H9 (cell line): ENCODE measurements at regions not wholly inside any gene's neighbourhood (a gene's known extent, or its start where the extent isn't known, plus 50 kb on each side); places are given as distances from the start of the nearest gene placed in this dataset.

ENCODE experiments used
- DNase-seq: peaks from one replicate; pipeline ENCODE4 v3.0.0-alpha.2; 2017
- H2AFZ ChIP-seq: one replicate; pipeline ENCODE4 v1.6.1; 2013; ENCODE audit warnings: mild to moderate bottlenecking, low read length, control low read depth, moderate library complexity
- H2AK5ac ChIP-seq: 2 replicates; pipeline ENCODE4 v1.6.1; 2013; ENCODE audit warnings: low read length, control low read depth, mixed read lengths; ENCODE audit not compliant: insufficient read length
- H2BK120ac ChIP-seq: one replicate; pipeline ENCODE4 v1.6.1; 2013; ENCODE audit warnings: low read depth, mild to moderate bottlenecking, low read length, control low read depth, inconsistent platforms; ENCODE audit not compliant: poor library complexity, severe bottlenecking
- H2BK12ac ChIP-seq: 2 replicates; pipeline ENCODE4 v1.6.1; 2013; ENCODE audit warnings: low read length, control low read depth, mixed read lengths, low read depth; ENCODE audit not compliant: insufficient read length
- H2BK15ac ChIP-seq: 2 replicates; pipeline ENCODE4 v1.6.1; 2013; ENCODE audit warnings: low read depth, low read length, control low read depth
- H2BK20ac ChIP-seq: one replicate; pipeline ENCODE4 v1.6.1; 2013; ENCODE audit warnings: low read depth, mild to moderate bottlenecking, low read length, control low read depth, inconsistent platforms; ENCODE audit not compliant: poor library complexity, severe bottlenecking
- H2BK5ac ChIP-seq: 2 replicates; pipeline ENCODE4 v1.6.1; 2013; ENCODE audit warnings: low read length, control low read depth, mixed read lengths; ENCODE audit not compliant: insufficient read length
- H3K14ac ChIP-seq: 2 replicates; pipeline ENCODE4 v1.6.1; 2013; ENCODE audit warnings: low read length, control low read depth; ENCODE audit not compliant: insufficient read depth
- H3K18ac ChIP-seq: 2 replicates; pipeline ENCODE4 v1.6.1; 2013; ENCODE audit warnings: low read depth, mild to moderate bottlenecking, mixed read lengths, low read length, control low read depth; ENCODE audit not compliant: insufficient read length
- H3K23ac ChIP-seq: 2 replicates; pipeline ENCODE4 v1.6.1; 2013; ENCODE audit warnings: low read length, control low read depth, mixed read lengths, low read depth; ENCODE audit not compliant: insufficient read length
- H3K23me2 ChIP-seq: 2 replicates; pipeline ENCODE4 v1.6.1; 2013; ENCODE audit warnings: low read depth, mild to moderate bottlenecking, mixed read lengths, low read length, control low read depth; ENCODE audit not compliant: insufficient read length, poor library complexity, severe bottlenecking
- H3K27ac ChIP-seq: 2 replicates; pipeline ENCODE4 v1.5.1; 2013; ENCODE audit warnings: low read length, control low read depth, mixed read lengths, low read depth; ENCODE audit not compliant: insufficient read length
- H3K27me3 ChIP-seq: 2 replicates; pipeline ENCODE4 v1.6.1; 2013; ENCODE audit warnings: low read length, control low read depth, inconsistent platforms; ENCODE audit not compliant: insufficient read depth
- H3K4ac ChIP-seq: 2 replicates; pipeline ENCODE4 v1.6.1; 2013; ENCODE audit warnings: low read depth, mild to moderate bottlenecking, control low read depth, inconsistent platforms, low read length, moderate library complexity
- H3K4me1 ChIP-seq: 2 replicates; pipeline ENCODE4 v1.6.1; 2013; ENCODE audit warnings: low read length, control low read depth, inconsistent platforms; ENCODE audit not compliant: insufficient read depth
- H3K4me2 ChIP-seq: 2 replicates; pipeline ENCODE4 v1.6.1; 2013; ENCODE audit warnings: low read length, control low read depth, mixed read lengths; ENCODE audit not compliant: insufficient read length, insufficient read depth
- H3K56ac ChIP-seq: 2 replicates; pipeline ENCODE4 v1.6.1; 2013; ENCODE audit warnings: low read depth, mild to moderate bottlenecking, mixed read lengths, low read length, control low read depth; ENCODE audit not compliant: insufficient read length
- H3K79me1 ChIP-seq: 2 replicates; pipeline ENCODE4 v1.6.1; 2013; ENCODE audit warnings: low read depth, mild to moderate bottlenecking, moderate library complexity, low read length, control low read depth, inconsistent platforms; ENCODE audit not compliant: insufficient read depth, poor library complexity, severe bottlenecking
- H3K79me2 ChIP-seq: 2 replicates; pipeline ENCODE4 v1.6.1; 2013; ENCODE audit warnings: low read length, control low read depth, inconsistent platforms; ENCODE audit not compliant: insufficient read depth
- H3K9ac ChIP-seq: 2 replicates; pipeline ENCODE4 v1.6.1; 2013; ENCODE audit warnings: low read length, control low read depth, mixed read lengths; ENCODE audit not compliant: insufficient read length; ENCODE audit errors: extremely low read depth
- H3K9me3 ChIP-seq: one replicate; pipeline ENCODE4 v1.6.1; 2013; ENCODE audit warnings: low read depth, low read length, inconsistent platforms; ENCODE audit not compliant: control insufficient read depth
- H3T11ph ChIP-seq: one replicate; pipeline ENCODE4 v1.6.1; 2013; ENCODE audit warnings: mild to moderate bottlenecking, low read length, control low read depth, inconsistent platforms
- H4K20me1 ChIP-seq: one replicate; pipeline ENCODE4 v1.6.1; 2013; ENCODE audit not compliant: control insufficient read depth, insufficient read length, insufficient read depth
- H4K5ac ChIP-seq: 2 replicates; pipeline ENCODE4 v1.6.1; 2013; ENCODE audit warnings: low read depth, mild to moderate bottlenecking, mixed read lengths, low read length, control low read depth; ENCODE audit not compliant: insufficient read length
- H4K8ac ChIP-seq: replicated peaks from 2 replicates; pipeline ENCODE4 v1.6.1; 2013; ENCODE audit warnings: low read length, control low read depth, mixed read lengths, low read depth; ENCODE audit not compliant: insufficient read length
- H4K91ac ChIP-seq: 2 replicates; pipeline ENCODE4 v1.6.1; 2013; ENCODE audit warnings: low read depth, mild to moderate bottlenecking, moderate library complexity, mixed read lengths, low read length, control low read depth; ENCODE audit not compliant: insufficient read length
- H3K27ac Mint-ChIP-seq, 3 experiments: 2 replicates in 2 of 3; 3 replicates in 1 of 3; pipeline ENCODE4 v1.8.0; 2020 to 2021; ENCODE audit warnings: mixed read lengths in 3 of 3, mild to moderate bottlenecking in 1 of 3, moderate library complexity in 1 of 3
- H3K27me3 Mint-ChIP-seq: 2 replicates; pipeline ENCODE4 v1.8.0; 2021; ENCODE audit warnings: low read depth, mild to moderate bottlenecking, moderate library complexity, mixed read lengths
- H3K36me3 Mint-ChIP-seq, 3 experiments: 2 replicates in 2 of 3; 3 replicates in 1 of 3; pipeline ENCODE4 v1.8.0; 2020 to 2021; ENCODE audit warnings: low read depth in 3 of 3, mixed read lengths in 3 of 3; ENCODE audit not compliant: insufficient read depth in 1 of 3
- H3K4me1 Mint-ChIP-seq, 2 experiments: 2 replicates each; pipeline ENCODE4 v1.8.0; 2020; ENCODE audit warnings: mixed read lengths in 2 of 2
- H3K4me3 Mint-ChIP-seq, 2 experiments: 2 replicates in 1 of 2; 3 replicates in 1 of 2; pipeline ENCODE4 v1.8.0; 2020 to 2021; ENCODE audit warnings: mild to moderate bottlenecking in 2 of 2, mixed read lengths in 2 of 2, moderate library complexity in 1 of 2
- H3K9me3 Mint-ChIP-seq, 2 experiments: 2 replicates in 1 of 2; 3 replicates in 1 of 2; pipeline ENCODE4 v1.8.0; 2020; ENCODE audit warnings: mild to moderate bottlenecking in 2 of 2, mixed read lengths in 2 of 2, moderate library complexity in 1 of 2
- WGBS: extraction: QIAGEN DNeasy Blood & Tissue Kit; methylation state at CpG from one replicate; pipeline ENCODE4 v1.1.7; 2013; ENCODE audit warnings: missing lambda C conversion rate, low lambda C conversion rate, mixed read lengths; ENCODE audit not compliant: insufficient read length; ENCODE audit errors: extremely low coverage; 5-methylcytosine and 5-hydroxymethylcytosine counted together
- TF ChIP-seq, protein P1 (sequence below): fragments of 200-600 bp; sonication (generic); conservative IDR thresholded peaks from 3 replicates; pipeline ENCODE4 v1.8.0; 2021; ENCODE audit warnings: antibody characterized with exemption, mild to moderate bottlenecking

DNA sequence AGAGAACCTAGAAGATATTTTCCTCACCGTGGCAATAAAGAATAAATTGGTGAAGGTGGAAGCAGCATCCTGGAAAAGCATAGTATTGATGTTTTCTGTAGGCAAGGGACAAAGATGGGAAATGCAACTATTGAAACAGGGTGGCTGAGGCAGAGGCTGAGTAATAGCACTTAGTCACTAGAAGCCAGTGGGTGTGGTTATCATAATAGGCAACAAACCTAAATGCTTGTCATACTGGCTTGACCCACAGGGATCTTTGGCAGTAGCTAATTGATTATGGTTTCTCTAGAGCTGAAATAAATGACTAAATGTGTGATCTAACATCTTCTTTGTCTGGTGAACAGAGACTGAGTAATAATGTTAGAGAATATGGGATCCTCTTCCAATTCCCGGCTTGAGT is 353.6 kb upstream of the RPS6KA3 start:
- Histone ChIP-seq H2BK15ac (no peak overlapping the region), H2BK20ac (no peak overlapping the region), H3K79me1 (no peaks in the 10 kb centered on the region), H3K23me2 (no peaks in the 10 kb centered on the region), H2BK5ac (no peak overlapping the region), H3K9me3 (peaks cover 31% of the 10 kb centered on the region), H2AFZ (no peak overlapping the region), H3K27ac (no peak overlapping the region), H2BK12ac (no peak overlapping the region), H2AK5ac (no peak overlapping the region), H3K79me2 (no peaks in the 10 kb centered on the region), H3K14ac (no peak overlapping the region), H2BK120ac (no peak overlapping the region), H4K8ac (no peak overlapping the region), H3K4me2 (no peak overlapping the region), H3K56ac (no peak overlapping the region), H3K27me3 (no peaks in the 10 kb centered on the region), H3K9ac (no peak overlapping the region), H3K4me1 (no peaks in the 10 kb centered on the region), H4K20me1 (no peaks in the 10 kb centered on the region), H3T11ph (no peak overlapping the region), H4K5ac (no peak overlapping the region), H3K4ac (no peak overlapping the region), H4K91ac (no peak overlapping the region), H3K23ac (no peak overlapping the region), H3K18ac (no peak overlapping the region)
- Mint-ChIP-seq H3K4me1 (no peaks in the 10 kb centered on the region), H3K4me3 (no peak overlapping the region), H3K27ac (no peak overlapping the region), H3K9me3 (peaks cover 7 to 25% of the 10 kb centered on the region in 2 experiments; a peak in 4 of 5 replicates), H3K36me3 (no peaks in the 10 kb centered on the region), H3K27me3 (no peaks in the 10 kb centered on the region)
- WGBS, result no CpG with 5 or more reads among the region's 2 CpGs
- TF ChIP-seq, protein P1, sequence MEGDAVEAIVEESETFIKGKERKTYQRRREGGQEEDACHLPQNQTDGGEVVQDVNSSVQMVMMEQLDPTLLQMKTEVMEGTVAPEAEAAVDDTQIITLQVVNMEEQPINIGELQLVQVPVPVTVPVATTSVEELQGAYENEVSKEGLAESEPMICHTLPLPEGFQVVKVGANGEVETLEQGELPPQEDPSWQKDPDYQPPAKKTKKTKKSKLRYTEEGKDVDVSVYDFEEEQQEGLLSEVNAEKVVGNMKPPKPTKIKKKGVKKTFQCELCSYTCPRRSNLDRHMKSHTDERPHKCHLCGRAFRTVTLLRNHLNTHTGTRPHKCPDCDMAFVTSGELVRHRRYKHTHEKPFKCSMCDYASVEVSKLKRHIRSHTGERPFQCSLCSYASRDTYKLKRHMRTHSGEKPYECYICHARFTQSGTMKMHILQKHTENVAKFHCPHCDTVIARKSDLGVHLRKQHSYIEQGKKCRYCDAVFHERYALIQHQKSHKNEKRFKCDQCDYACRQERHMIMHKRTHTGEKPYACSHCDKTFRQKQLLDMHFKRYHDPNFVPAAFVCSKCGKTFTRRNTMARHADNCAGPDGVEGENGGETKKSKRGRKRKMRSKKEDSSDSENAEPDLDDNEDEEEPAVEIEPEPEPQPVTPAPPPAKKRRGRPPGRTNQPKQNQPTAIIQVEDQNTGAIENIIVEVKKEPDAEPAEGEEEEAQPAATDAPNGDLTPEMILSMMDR, result no peak
- no peak for DNase-seq
